KOPT-K1 (cell line): ENCODE measurements at regions not wholly inside any gene's neighbourhood (a gene's known extent, or its start where the extent isn't known, plus 50 kb on each side); places are given as distances from the start of the nearest gene placed in this dataset.

Source experiments
- H3K27ac ChIP-seq: fragments of 200-600 bp; sonication (generic); 2 replicates; pipeline ENCODE4 v1.5.1; 2016; ENCODE audit warnings: antibody characterized with exemption, mild to moderate bottlenecking, low read depth, low read length; ENCODE audit not compliant: poor library complexity, severe bottlenecking
- H3K36me3 ChIP-seq: fragments of 200-600 bp; sonication (generic); 2 replicates; pipeline ENCODE4 v1.5.1; 2017; ENCODE audit warnings: antibody characterized with exemption, mild to moderate bottlenecking, low read length, moderate library complexity; ENCODE audit not compliant: insufficient read depth
- H3K9me3 ChIP-seq: fragments of 200-600 bp; sonication (generic); 2 replicates; pipeline ENCODE4 v1.5.1; 2017; ENCODE audit warnings: antibody characterized with exemption, low read length, mild to moderate bottlenecking; ENCODE audit not compliant: insufficient read depth, poor library complexity, severe bottlenecking

DNA sequence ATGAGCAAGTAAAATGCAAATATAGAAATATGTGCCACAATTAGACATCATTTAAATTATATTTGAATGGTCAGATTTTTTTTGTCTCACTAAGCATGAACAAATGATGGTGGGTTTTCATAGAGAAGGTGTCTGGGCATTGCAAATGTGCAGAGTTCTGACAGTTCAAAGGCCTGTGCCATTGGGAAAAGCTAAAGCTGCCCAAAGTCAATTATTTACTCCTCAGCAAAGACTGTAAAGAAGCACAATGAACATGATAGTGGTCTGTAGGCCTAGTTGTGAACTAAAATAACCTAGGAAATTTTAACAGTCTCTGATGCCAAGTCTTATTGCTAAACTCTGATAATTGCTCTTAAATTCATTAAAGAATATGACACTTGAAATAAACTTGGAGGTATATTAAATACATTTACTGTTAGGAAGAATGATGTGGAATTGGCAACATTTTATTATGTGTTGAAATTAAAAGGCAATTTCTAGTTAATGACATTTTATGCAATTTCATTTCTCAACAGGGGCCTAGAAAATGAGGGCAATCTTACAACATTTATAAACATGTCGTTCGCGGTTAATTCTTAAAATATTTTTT, 874.3 kb upstream of the ADAMTS5 start:
- Histone ChIP-seq H3K27ac (no peak overlapping the region), H3K9me3 (no peaks in the 10 kb centered on the region), H3K36me3 (no peaks in the 10 kb centered on the region)

DNA sequence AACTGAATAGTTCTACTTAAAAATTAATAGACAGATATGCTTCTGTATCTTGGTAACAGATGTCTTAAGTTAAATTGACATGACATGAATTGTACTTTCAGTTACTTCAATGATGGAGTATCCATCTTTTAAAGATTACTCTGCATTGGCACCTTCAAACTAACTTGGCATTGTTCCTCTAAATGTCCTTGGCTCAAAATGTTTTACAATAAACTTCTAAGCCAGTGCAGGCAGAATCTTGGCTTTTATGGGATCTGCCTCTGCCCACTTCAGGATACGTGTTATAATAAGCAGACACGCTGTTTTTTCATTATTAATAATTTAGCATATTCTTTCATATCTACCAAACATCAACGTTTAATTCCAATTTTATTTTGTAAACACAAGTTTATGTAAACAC, 873.4 kb upstream of the ADAMTS5 start:
- Histone ChIP-seq H3K27ac (no peak overlapping the region), H3K36me3 (no peaks in the 10 kb centered on the region), H3K9me3 (no peaks in the 10 kb centered on the region)

DNA sequence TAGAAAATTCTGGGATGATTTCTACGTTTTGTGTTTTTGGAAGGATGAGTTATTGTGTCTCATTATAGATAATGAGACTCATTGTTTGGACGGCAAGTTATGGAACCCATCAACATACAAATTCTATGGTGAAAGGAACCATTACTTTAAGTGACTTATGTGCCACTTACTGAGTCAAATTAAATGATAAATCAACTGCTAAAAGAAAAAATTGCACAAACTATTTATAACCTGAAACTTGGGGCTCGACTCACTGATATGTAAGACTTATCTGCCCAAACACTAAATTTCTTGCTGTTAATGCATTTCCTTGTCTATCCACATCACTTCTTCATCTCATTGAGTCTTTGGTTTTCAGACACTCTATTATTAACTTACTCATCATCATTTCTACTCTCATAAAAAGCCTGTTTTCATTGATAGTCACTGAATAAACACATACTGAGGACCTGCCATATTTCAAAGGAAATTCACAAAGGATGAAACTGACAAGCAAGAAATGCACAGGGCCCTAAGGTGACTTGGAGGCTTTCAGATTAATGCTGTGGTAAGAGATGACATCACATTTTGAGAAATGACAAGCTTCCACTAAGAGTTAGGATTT, 872.7 kb upstream of the ADAMTS5 start:
- Histone ChIP-seq H3K27ac (no peak overlapping the region), H3K36me3 (no peaks in the 10 kb centered on the region), H3K9me3 (no peaks in the 10 kb centered on the region)

DNA sequence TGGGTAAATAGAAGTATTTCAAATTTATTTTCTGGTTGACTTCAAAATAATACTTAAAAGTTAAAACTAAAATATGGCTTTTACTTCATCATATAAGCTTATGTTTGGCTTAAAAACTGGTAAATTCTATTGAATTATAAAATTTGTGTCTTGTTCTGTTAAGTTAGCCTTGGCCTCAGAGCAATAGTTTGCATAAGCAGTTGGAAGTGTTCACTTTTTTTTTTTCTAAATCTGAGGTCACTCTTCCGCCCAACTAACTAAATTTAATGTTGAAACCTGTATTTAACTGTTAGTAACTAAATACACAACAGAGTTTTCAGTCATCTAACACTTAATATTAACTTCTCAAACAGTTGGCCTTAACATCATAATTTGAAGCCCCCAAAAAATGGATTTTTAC, 871.7 kb upstream of the ADAMTS5 start:
- Histone ChIP-seq H3K36me3 (no peaks in the 10 kb centered on the region), H3K9me3 (no peaks in the 10 kb centered on the region), H3K27ac (no peak overlapping the region)

DNA sequence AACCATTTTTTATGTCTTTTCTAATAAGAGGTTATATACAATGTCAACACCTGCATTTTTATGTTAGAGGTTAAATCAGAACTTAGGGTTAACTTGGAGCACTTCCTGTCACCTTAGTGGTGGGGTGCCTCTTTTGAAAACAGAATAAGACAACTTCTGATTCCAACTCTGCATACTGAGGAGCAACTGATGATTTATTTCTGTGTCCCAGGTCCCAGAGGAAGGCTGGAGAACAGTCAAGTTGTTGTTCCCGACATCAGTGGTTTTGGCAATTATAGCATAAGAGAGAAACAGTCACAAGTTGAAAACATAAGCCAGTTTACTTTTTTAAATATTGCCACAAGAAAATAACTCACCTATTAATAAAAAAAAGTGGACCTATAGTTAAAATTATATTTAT, 871.0 kb upstream of the ADAMTS5 start:
- Histone ChIP-seq H3K36me3 (no peaks in the 10 kb centered on the region), H3K27ac (no peak overlapping the region), H3K9me3 (no peaks in the 10 kb centered on the region)

DNA sequence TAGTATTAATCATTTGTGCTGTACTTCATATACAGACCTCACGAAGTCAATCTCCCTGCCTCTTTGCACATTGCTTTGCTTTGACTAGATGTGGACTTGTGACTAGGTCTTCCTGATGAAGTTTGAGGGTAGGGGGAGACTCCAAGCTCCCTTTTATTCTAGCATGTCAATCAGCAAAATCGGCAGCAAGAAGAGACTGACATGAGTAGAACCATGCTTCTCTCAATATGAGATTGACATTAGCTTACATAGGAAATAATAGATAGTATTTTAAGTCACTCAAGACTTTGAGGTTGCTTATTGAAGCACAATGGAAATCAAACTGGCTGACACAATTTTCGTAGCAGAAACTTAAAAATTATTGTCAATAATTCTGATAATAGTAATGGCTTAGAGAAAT, 866.4 kb upstream of the ADAMTS5 start:
- Histone ChIP-seq H3K27ac (no peak overlapping the region), H3K9me3 (no peaks in the 10 kb centered on the region), H3K36me3 (no peaks in the 10 kb centered on the region)

DNA sequence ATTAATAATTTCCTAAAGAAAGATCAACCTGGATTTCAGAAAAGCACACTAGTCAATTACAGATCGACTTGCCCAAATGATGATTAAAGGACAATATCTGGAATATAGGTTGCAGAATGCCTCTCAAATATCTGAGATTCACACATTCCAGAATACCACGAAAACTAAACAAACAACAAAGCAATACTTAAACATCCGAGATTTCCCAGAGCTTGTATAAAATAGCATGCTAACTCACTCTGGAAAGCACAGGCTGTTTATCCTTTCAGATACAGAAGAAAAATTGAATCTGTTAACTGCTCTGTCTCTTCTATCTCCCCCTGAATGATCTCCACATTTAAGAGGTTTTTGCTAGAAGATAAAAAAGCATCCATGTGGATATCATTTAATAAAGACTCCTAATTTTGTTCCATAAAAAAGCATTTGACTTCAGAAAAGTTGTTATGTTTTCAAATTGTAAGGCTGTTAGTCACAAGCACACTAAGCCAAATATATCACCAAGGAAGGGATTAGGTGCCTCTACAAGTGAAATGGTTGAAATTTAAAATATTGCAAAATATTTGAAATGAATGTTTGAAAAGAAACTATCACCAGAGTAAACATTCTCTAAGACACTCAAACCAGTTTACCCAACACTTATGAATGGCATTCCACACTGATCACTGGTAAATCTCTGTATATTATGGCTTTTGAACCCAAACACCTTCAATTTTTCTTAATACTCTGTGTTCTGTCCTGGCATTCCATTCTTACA, 865.1 kb upstream of the ADAMTS5 start:
- Histone ChIP-seq H3K27ac (no peak overlapping the region), H3K9me3 (no peaks in the 10 kb centered on the region), H3K36me3 (no peaks in the 10 kb centered on the region)

DNA sequence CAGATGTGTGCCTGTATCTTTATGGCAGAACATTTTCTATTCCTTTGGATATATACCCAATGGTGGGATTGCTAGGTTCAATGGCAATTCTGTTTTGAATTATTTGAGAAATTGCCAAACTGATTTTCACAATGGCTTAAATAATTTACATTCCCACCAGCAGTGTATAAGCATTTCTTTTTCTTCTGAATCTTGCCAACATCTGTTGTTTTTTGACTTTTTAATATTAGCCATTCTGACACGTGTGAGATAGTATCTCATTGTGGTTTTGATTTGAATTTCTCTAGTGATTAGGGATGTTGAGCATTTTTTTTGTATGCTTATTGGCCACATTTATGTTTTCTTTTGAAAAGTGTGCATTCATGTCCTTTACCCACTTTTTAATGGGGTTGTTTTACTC, 864.3 kb upstream of the ADAMTS5 start:
- Histone ChIP-seq H3K9me3 (no peaks in the 10 kb centered on the region), H3K36me3 (no peaks in the 10 kb centered on the region), H3K27ac (no peak overlapping the region)

DNA sequence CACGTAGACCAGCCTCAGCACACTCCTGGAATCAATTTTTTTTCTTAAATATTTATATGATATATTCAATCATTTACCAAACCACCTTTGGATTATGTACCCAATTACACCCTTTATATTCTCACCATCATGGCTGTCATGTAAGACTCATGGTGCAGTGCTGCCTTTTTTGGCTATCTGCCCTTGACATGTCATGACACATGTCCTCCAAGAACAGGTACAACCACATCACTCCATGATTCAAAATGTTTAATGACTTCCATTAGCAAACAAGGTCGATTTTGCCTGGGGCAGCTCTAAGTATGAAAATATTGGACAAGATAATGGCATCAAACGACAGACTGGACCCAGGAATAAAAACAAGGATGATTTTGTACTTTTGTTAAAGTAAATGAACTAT, 861.1 kb upstream of the ADAMTS5 start:
- no peak overlapping the region for H3K27ac ChIP-seq
- no peaks in the 10 kb centered on the region for H3K9me3 ChIP-seq
- no peaks in the 10 kb centered on the region for H3K36me3 ChIP-seq

DNA sequence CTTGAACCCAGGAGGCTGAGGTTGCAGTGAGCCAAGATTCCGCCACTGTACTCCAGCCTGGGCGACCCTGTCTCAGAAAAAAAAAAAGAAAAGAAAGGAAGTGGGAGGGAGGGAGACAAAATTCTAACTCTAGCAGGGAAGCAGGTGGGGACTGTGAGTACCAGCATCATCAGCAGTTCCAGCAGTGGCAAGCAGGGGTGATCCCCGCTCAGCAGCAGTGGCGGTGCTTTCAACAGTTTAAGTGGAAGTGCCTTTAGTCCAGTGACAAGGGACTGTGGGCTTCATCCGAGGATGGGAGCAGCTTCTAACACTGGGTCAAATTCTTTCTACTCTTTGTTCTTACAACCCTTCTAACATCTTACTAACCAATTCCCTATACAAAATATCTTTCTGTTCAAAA, 858.1 kb upstream of the ADAMTS5 start:
- Histone ChIP-seq H3K9me3 (no peaks in the 10 kb centered on the region), H3K27ac (no peak overlapping the region), H3K36me3 (no peaks in the 10 kb centered on the region)

DNA sequence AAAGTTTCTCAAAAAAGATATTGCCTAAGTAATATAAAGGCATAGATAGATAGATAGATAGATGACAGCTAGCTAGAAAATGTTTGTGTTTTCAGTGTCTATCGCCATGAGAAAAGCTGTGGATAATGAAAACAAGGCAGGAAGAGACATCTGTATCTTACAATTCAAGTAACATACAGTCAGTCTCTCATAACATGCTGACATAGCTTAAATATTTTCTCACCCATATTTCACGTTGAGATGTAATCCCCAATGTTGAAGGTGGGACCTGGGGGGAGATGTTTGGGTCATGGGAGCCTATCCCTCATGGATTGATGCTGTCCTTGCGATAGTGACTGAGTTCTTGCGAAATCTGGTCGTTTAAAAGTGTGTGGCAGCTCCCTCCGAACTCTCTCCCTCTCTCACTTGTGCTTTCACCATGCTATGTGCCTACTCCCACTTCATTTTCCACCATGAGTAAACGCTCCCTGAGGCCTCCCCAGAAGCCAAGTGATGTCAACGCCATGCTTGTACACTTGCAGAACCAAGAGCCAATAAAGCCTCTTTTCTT, 856.8 kb upstream of the ADAMTS5 start:
- Histone ChIP-seq H3K36me3 (no peaks in the 10 kb centered on the region), H3K27ac (no peak overlapping the region), H3K9me3 (no peaks in the 10 kb centered on the region)

DNA sequence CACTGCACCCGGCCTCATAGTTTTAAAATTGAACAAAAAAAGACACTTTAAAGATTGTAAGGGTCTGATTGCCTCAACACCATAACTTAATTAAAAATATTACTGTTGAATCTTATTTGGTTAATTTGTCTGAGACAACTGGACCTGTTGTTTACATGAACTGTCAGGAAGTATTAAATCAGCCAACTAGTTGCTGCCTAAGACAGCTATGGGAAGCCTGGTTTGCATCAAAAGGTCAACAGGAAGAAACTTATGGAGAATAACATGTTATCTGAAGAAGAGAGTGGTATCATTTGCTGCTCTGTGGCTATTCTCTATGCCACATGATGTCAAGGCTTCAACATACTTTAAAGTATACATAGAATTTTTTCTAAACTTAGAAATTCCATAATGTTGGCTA, 853.5 kb upstream of the ADAMTS5 start:
- Histone ChIP-seq H3K27ac (no peak overlapping the region), H3K36me3 (no peaks in the 10 kb centered on the region), H3K9me3 (no peaks in the 10 kb centered on the region)

DNA sequence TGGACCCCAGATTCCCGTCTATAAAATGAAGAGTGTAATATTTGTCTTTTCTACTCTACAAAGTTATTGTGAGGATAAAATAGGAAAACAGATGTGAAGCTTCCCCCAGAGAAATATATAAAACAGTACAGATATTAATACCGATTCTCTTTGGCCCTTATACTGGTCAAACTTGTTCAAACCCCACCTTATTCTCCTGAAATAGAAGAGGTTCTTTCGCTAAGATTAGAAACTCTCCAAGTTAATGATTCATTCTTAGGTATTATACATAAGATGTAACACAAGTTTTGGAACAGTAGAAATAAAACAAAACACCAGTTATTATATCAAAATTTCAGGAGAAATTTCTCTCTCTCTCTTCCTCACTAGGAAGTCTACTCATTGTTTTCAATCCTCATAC, 852.4 kb upstream of the ADAMTS5 start:
- H3K9me3 ChIP-seq, result no peaks in the 10 kb centered on the region
- H3K27ac ChIP-seq, result no peak overlapping the region
- H3K36me3 ChIP-seq, result no peaks in the 10 kb centered on the region

DNA sequence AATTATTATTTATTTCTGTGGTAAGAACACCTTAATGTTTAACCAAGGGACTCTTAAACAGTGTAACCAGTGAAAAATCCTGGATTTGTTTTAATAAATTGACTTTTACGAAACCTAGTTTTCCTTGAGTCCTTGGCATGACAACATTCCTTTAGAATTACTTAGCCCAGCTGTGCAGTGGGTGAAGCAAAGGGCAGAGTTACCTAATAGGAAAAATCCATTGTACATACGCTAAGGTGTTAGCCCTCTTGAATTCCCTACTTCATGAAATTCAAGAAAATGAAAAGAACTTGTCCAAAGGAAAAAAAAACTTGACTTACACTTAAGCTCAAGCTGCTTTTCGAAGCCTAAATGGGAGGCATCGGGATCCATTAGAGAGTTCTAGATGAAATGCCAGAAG, 852.0 kb upstream of the ADAMTS5 start:
- no peak overlapping the region for H3K27ac ChIP-seq
- no peaks in the 10 kb centered on the region for H3K36me3 ChIP-seq
- no peaks in the 10 kb centered on the region for H3K9me3 ChIP-seq

DNA sequence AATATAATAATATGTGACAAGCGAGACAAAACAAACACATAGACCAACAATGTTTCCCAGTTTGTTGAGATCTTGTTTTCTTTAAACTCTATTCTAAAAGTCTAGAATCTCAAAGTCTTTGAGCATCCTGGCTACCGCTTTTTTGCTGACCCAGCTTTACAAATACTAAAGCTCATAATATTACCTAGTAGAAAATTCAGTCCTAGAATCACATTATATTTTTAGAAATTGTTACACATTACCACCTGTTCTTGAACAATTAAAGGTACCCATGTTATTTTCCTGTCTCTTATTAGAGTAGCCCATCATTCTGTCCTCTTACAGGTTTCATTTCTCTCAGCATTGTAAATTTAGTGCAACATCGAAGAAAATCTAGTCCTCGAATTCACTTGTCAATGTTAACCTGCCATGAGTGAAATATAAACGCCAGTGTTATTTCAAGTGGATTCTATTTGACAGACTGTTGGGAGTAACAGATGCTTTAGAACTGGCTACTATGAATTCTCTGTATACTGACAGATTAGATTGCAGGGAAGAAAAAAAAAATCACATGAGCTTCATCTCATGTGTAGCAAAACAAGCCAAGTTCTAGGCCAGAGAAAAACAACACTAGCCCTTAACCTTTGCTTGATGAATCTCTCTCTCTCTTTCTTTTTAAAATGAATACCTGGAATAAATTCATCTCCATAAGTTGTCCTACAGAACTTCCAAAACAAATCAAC, 851.2 kb upstream of the ADAMTS5 start:
- no peaks in the 10 kb centered on the region for H3K36me3 ChIP-seq

More for the DNA sequence above, 851.2 kb upstream of the ADAMTS5 start:
- no peak overlapping the region for H3K27ac ChIP-seq
- H3K9me3 ChIP-seq, result no peaks in the 10 kb centered on the region
